ENCODE measurements at regions not wholly inside any gene's neighbourhood (a gene's known extent, or its start where the extent isn't known, plus 50 kb on each side); places are given as distances from the start of the nearest gene placed in this dataset.

DNA sequence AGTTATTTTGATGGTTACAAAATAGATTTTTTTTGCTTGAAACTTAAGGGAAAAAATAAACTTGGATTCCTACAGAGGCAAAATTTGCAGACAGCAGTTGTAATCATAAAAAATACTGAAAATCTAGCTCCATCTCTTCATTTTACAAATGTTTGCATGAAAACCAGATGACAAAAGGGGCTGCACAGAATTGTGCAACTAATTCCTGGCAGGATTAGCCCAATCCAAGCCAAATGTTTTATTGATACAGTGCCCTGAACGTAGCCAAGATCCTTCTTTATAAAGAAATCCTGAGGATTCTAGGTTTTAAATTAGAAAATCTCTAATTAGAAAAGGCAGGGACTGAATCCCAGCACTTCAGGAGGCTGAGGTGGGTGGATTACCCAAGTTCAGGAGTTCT is 356.4 kb upstream of the SEL1L start:
- ATAC-seq: no peak
- TF ChIP-seq, protein P1, sequence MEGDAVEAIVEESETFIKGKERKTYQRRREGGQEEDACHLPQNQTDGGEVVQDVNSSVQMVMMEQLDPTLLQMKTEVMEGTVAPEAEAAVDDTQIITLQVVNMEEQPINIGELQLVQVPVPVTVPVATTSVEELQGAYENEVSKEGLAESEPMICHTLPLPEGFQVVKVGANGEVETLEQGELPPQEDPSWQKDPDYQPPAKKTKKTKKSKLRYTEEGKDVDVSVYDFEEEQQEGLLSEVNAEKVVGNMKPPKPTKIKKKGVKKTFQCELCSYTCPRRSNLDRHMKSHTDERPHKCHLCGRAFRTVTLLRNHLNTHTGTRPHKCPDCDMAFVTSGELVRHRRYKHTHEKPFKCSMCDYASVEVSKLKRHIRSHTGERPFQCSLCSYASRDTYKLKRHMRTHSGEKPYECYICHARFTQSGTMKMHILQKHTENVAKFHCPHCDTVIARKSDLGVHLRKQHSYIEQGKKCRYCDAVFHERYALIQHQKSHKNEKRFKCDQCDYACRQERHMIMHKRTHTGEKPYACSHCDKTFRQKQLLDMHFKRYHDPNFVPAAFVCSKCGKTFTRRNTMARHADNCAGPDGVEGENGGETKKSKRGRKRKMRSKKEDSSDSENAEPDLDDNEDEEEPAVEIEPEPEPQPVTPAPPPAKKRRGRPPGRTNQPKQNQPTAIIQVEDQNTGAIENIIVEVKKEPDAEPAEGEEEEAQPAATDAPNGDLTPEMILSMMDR (IDR thresholded peaks at IDR 0.05): no peak
- Histone ChIP-seq H3K27me3 (no peaks in the 10 kb centered on the region), H3K4me1 (no peaks in the 10 kb centered on the region), H3K9me3 (no peaks in the 10 kb centered on the region), H3K4me3 (no peak overlapping the region), H3K36me3 (no peaks in the 10 kb centered on the region), H3K27ac (no peak overlapping the region)
- intact Hi-C loops (cut with DNase I): no loop called here
- 46 to 47% methylated on average over 1 of the region's 1 CpG for WGBS, 2 donors
- FAIRE-seq: no peak
- no peak for DNase-seq

DNA sequence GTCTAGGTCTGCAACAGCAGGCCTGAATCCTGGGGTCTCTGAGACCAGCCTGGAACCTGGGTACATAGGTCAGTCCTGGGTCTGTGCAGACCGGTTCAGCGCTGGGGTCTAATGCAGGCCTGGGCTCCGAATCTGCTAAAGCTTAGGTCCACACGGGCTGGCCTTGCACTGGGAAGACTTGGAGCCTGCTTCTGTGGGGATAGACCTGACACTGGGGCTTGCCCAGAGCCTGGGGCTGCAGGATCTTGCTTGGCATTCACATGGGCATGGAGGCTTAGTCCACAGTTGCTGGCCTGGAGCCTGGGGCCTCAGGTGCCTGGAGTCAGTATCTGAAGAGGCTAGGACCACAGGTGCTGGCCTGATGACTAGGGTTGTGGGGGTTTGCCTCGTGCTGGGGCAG is 369.8 kb upstream of the SEL1L start:
- intact Hi-C loops (cut with DNase I): no loop called here
- no peak overlapping the region for H3K27ac ChIP-seq
- TF ChIP-seq, protein P1 (IDR thresholded peaks at IDR 0.05): no peak
- no peak overlapping the region for H3K4me3 ChIP-seq
- H3K4me1 ChIP-seq: no peaks in the 10 kb centered on the region
- DNase-seq: peak in 1 of 6 donors; percentile 46
- no peak for FAIRE-seq
- H3K36me3 ChIP-seq: no peaks in the 10 kb centered on the region
- no peak for ATAC-seq
- WGBS, 2 donors: 71 to 80% methylated on average over 5 of the region's 5 CpGs
- no peaks in the 10 kb centered on the region for H3K27me3 ChIP-seq
- H3K9me3 ChIP-seq: no peaks in the 10 kb centered on the region

DNA sequence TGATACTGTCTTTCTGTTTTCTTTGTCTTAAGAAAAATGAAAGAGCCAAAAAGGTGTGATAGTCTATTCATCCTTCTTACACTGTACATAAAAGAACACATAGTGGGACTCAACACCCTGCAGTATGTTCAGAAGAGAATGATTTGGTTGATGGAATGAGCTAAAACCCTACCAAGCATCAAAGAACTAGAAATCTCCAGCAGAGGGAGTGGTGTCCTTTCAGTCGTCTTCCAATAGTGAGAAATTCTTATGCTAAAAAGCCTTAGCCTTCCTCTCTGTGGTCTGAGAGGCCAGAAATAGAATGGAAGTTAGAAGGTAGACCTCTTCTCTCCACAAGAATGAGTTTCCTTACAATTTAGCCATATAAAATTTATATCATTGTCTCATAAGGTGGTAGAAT is 393.4 kb upstream of the SEL1L start:
- TF ChIP-seq, protein P1 (IDR thresholded peaks at IDR 0.05): no peak
- DNase-seq: no peak
- Histone ChIP-seq H3K27me3 (no peaks in the 10 kb centered on the region), H3K4me3 (no peak overlapping the region), H3K36me3 (no peaks in the 10 kb centered on the region), H3K9me3 (no peaks in the 10 kb centered on the region), H3K4me1 (no peaks in the 10 kb centered on the region), H3K27ac (no peak overlapping the region)
- intact Hi-C loops (cut with DNase I): no loop called here
- FAIRE-seq: no peak
- whole genome bisulfite sequencing, 2 donors: 17 to 21% methylated on average over 1 of the region's 1 CpG
- ATAC-seq: peak in 2 of 4 donors; percentile 46 to 65

DNA sequence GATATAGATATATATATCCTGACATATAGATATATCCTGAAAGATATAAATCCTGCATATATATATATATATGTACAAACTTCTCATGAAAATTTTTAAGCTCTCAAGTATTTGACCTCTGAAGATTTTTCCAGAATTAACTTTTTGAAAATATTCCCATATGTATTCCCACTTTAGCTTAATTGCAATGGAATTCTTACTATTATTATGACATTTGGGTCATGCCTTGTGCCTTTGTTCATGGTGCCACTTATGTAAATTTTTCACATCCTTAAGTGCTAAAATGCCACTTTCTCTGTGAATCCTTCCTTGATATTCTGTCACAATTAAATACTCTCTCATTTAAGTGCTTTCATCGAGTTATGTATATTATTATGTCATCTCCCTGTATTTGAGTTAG is 398.2 kb upstream of the SEL1L start:
- Histone ChIP-seq H3K36me3 (no peaks in the 10 kb centered on the region), H3K9me3 (no peaks in the 10 kb centered on the region), H3K4me3 (no peak overlapping the region), H3K4me1 (peaks cover 0 to 4% (median 0%) of the 10 kb centered on the region in 3 donors), H3K27me3 (no peaks in the 10 kb centered on the region), H3K27ac (no peak overlapping the region)
- TF ChIP-seq, protein P1 (IDR thresholded peaks at IDR 0.05): no peak
- DNase-seq (no peak), ATAC-seq (no peak), FAIRE-seq (no peak)
- intact Hi-C loops (cut with DNase I): no loop called here
- 48 to 55% methylated on average over 1 of the region's 1 CpG for WGBS, 2 donors

DNA sequence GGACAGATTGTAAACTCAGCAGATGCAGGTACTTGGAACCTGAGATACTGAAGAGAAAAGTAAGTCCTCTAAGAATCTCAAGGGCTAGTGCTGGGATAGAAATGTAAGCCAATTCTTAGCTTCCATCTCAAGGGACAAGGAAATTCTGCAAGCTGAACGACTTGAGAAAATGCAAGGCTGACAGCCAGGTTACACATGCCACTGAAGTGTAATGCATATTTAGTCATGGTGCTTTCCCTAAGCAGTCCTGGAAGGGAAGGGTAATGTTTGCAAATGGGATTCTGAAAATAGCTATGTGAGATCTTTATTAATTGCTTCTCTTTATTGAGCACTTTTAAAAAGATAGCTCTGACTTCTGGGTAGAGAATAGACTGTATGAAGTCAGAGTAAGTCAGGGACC is 402.7 kb upstream of the SEL1L start:
- no peaks in the 10 kb centered on the region for H3K27me3 ChIP-seq
- TF ChIP-seq, protein P1 (IDR thresholded peaks at IDR 0.05): no peak
- FAIRE-seq (no peak), ATAC-seq (peak in 3 of 4 donors; percentile 25 to 86 (median 76)), DNase-seq (no peak)
- H3K4me3 ChIP-seq: no peak overlapping the region
- intact Hi-C loops (cut with DNase I): no loop called here
- peak overlapping the region in 1 of 4 donors; percentile 19 for H3K27ac ChIP-seq
- no peaks in the 10 kb centered on the region for H3K9me3 ChIP-seq
- H3K36me3 ChIP-seq: no peaks in the 10 kb centered on the region
- H3K4me1 ChIP-seq: peaks cover 0 to 5% (median 0%) of the 10 kb centered on the region in 3 donors
- WGBS, 2 donors: 0 to 6% methylated on average over 1 of the region's 1 CpG
